ENCODE measurements at regions not wholly inside any gene's neighbourhood (a gene's known extent, or its start where the extent isn't known, plus 50 kb on each side); places are given as distances from the start of the nearest gene placed in this dataset.
A peak's percentile ranks its signal among the peaks of the same experiment; 100 is the strongest.

- no peak for DNase-seq
Observed at GRCh38 chr6:14255916-14256315, 138.3 kb downstream of the CD83 start.

GRCh38 chr6:14258117-14258516 is 140.5 kb downstream of the CD83 start:
- no peak for DNase-seq

- DNase-seq, result no peak
Observed at GRCh38 chr6:14258695-14259593, 141.4 kb downstream of the CD83 start.

GRCh38 chr6:14259594-14260152 is 142.1 kb downstream of the CD83 start:
- DNase-seq, result no peak

GRCh38 chr6:14260839-14261238 is 143.3 kb downstream of the CD83 start:
- no peak for DNase-seq

GRCh38 chr6:14263881-14264424 is 146.4 kb downstream of the CD83 start:
- no peak for DNase-seq

- DNase-seq, result no peak
Observed at GRCh38 chr6:14265049-14266021, 147.8 kb downstream of the CD83 start.

GRCh38 chr6:14266266-14266665 is 148.7 kb downstream of the CD83 start:
- no peak for DNase-seq

GRCh38 chr6:14267885-14268660 is 150.5 kb downstream of the CD83 start:
- no peak for DNase-seq

GRCh38 chr6:14269436-14269835 is 151.9 kb downstream of the CD83 start:
- DNase-seq, result no peak

GRCh38 chr6:14270142-14270893 is 152.7 kb downstream of the CD83 start:
- no peak for DNase-seq

- DNase-seq, result peak; percentile 24
Observed at GRCh38 chr6:14270925-14271788, 153.6 kb downstream of the CD83 start.

- DNase-seq, result no peak
Observed at GRCh38 chr6:14271789-14272736, 154.5 kb downstream of the CD83 start.

GRCh38 chr6:14272737-14273085 is 155.1 kb downstream of the CD83 start:
- no peak for DNase-seq

GRCh38 chr6:14273191-14273590 is 155.6 kb downstream of the CD83 start:
- DNase-seq, result no peak

GRCh38 chr6:14274016-14274415 is 156.4 kb downstream of the CD83 start:
- no peak for DNase-seq

- no peak for DNase-seq
Observed at GRCh38 chr6:14274546-14275492, 157.2 kb downstream of the CD83 start.

GRCh38 chr6:14275493-14275851 is 157.9 kb downstream of the CD83 start:
- no peak for DNase-seq

Measured in CD4-positive, alpha-beta T cell treated with Interleukin-21 for 1 hour (primary cell).